HCT116 (cell line): ENCODE measurements at regions not wholly inside any gene's neighbourhood (a gene's known extent, or its start where the extent isn't known, plus 50 kb on each side); places are given as distances from the start of the nearest gene placed in this dataset.
"Not testable (repeated sequence)": the region's sequence is repeated elsewhere in the genome, so short reads cannot be mapped to it uniquely, and the experiment has no call there.

Experiments used
- CTCF ChIP-seq, 3 experiments: fragments of 200-600 bp in 1 of 3; sonication (generic) in 1 of 3; IDR thresholded peaks in 2 of 3; conservative IDR thresholded peaks in 1 of 3; 2 replicates each; pipeline ENCODE4 v1.5.1; 2012 to 2017; ENCODE audit warnings: low read depth in 2 of 3, low read length in 2 of 3, antibody characterized with exemption in 1 of 3, borderline replicate concordance in 1 of 3, control low read depth in 1 of 3, mild to moderate bottlenecking in 1 of 3, mixed read lengths in 1 of 3, mixed run types in 1 of 3, moderate library complexity in 1 of 3; ENCODE audit not compliant: insufficient read depth in 1 of 3
- EZH2 ChIP-seq: fragments of 200-600 bp; sonication (generic); IDR thresholded peaks from 2 replicates; pipeline ENCODE4 v1.6.1; 2017; ENCODE audit warnings: antibody characterized with exemption, mixed run types
- POLR2A ChIP-seq: IDR thresholded peaks from 2 replicates; pipeline ENCODE4 v1.7.0; 2011; ENCODE audit warnings: borderline replicate concordance; ENCODE audit not compliant: insufficient read depth, insufficient read length; ENCODE audit errors: extremely low read depth
- ZNF274 ChIP-seq: fragments of 200-500 bp; sonication (Bioruptor generic); IDR thresholded peaks from 2 replicates; pipeline ENCODE4 v1.6.1; 2014; ENCODE audit warnings: mild to moderate bottlenecking, low read depth, low read length, inconsistent platforms

- TF ChIP-seq EZH2; POLR2A; CTCF (IDR thresholded peaks at IDR 0.05 in 2 of 3, conservative IDR thresholded peaks at IDR 0.05 in 1 of 3; ENCODE audit: borderline replicate concordance in 1 of 3, insufficient read depth in 1 of 3, low read depth in 2 of 3, low read length in 2 of 3); ZNF274: not testable (repeated sequence)
Observed at GRCh38 chr20:30376430-30376766, 881.1 kb upstream of the DEFB115 start.
